NCI-H128 (cell line): ENCODE measurements at regions not wholly inside any gene's neighbourhood (a gene's known extent, or its start where the extent isn't known, plus 50 kb on each side); places are given as distances from the start of the nearest gene placed in this dataset.

Source experiments
- DNase-seq: peaks from one replicate; lab custom pipeline; 2025; ENCODE audit not compliant: unreplicated experiment; lab: John Stamatoyannopoulos, UW

GRCh38 chr12:132395192-132395907, 66.0 kb upstream of the GALNT9 start:
- no peak for DNase-seq

- no peak for DNase-seq
Measured at GRCh38 chr12:132393991-132394949, 64.9 kb upstream of the GALNT9 start.

- no peak for DNase-seq
Measured at GRCh38 chr12:132393245-132393795, 63.9 kb upstream of the GALNT9 start.

GRCh38 chr12:132392389-132393244, 63.2 kb upstream of the GALNT9 start:
- no peak for DNase-seq

- DNase-seq = no peak
Measured at GRCh38 chr12:132391326-132392041, 62.1 kb upstream of the GALNT9 start.

DNA sequence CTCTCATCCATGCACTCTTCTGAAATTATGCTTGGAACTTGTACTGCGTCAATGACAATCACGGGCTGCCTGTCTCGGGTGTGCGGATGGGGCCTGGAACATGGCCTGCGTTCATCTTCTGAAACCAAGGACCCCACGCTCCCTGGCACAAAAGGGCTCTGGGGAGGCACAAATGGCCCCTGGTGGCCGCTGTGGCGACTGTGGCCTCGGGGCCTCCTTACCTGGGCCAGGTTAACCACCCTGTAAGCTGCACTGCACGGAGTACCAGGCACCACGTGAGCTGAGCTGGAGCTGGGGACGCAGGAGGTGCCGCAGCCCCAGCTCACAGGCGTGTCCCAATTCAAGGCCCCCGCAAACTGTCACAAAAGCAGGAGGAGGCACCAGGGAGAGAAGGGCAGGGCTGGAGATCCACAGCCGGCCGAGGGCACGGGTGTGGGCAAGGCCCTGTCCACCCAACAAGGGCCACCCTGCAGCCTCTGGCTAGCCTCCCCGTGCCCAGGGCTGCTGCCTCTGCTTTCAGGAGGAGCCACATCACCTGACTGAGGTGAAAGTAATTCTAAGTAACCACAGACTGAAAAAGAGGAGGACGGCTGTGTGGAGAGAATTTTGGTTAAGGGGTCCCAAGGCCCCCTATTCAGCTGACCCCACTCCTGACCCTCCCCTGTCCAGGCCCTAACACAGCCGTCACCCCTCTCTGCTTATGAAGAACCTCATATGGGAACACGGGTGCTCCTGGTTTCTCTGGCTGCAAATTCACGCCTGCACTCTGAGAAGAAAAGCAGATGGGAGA, 61.1 kb upstream of the GALNT9 start:
- no peak for DNase-seq

GRCh38 chr12:132389526-132390286, 60.3 kb upstream of the GALNT9 start:
- DNase-seq = no peak

GRCh38 chr12:132389026-132389425, 59.6 kb upstream of the GALNT9 start:
- no peak for DNase-seq

DNA sequence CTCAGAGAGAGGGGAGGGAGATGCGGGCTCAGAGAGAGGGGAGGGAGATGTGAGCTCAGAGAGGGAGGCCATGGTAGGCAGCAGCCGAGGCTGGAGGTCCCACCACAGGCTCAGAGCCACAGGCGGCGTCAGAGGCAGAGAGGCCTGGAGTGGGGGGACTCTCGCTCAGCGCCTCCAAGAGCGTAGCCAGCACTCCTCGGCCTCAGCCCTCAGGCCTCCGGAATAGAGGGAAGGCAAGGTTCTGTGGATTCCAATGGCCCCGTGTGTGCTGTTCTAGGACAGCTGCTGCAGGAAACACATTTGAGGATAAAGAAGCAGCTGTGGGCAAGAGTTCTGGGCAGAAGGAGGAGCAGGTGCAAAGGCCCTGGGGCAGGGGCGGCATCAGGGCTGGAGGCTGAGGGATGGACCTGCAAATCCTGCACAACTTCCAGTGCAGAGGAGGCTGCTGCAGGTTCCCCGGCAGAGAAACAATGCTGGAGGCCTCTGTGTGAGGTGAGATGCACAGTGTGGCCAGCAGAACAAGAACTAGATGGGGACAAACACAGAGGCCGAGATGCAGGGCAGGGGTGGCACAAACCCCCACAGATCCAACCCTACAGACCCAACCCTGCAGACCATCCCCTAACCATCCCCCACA, 59.1 kb upstream of the GALNT9 start:
- no peak for DNase-seq

DNA sequence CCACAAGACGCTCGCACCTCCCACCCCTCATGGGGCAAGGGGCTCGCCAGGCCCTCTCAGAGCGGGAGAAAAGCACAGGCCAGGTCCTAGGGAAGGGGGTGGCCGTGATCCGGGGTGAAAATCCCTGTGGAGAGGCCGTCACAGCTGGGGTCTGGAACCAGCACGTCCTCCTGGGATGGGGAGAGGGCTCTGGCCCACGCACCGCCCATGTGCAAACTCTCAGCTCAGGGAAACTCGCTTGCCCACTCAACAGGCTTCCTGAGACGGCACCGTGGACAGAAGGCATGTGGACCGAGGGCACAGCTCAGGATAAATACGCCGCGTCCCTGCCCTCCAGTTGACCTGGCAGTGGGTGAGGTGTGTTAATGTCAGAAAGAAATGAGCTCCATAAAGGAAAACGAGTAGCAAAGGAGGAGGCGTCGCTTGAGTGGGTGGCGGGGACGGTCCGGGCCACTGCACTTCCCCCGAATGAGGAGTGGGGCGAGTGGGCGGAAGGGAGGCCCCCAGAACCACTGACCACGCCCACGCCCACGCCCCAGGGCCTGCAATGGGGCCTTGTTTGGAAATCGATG, 57.6 kb upstream of the GALNT9 start:
- no peak for DNase-seq

DNA sequence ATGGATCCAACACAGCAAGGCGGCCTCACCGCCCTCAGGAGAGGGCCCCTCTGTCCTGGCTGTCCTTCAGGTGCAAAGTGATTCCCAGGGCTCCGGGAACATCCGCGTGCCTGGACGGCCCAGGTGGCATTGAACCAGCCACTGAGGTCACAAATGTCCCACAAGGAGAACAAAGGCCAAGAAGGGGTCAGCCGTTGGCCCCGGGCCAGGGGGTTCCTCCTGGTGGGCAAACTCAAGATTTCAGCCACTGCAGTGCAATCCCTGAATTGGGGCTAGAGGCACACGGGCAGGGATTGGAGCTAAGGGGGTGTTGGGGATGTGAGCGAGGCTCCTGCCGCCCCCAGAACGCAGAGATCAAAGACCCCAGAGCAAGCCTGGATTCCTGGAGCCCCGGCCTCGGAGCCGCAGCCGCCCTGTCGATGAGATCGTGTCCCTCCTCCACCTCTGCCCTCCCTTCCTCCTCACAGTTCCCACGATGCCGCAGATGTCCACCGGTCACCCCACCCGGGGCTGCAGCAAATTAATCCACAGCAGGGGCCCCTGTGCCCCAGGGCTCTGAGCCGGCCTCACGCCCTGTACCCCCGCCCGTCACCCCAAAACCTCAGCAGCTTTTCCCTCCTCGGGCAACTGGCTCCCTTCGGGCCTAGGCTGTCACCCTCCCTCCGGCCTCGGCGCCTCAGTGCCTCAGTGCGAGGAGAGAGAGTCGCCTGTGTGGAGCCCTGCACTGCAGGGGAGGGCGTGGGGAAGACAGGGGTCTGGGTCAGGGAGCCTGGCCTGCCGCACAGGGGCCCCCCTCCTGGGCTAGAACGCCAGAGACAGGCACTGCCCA, 56.7 kb upstream of the GALNT9 start:
- DNase-seq = no peak

GRCh38 chr12:132384916-132385774, 55.8 kb upstream of the GALNT9 start:
- no peak for DNase-seq

- no peak for DNase-seq
Measured at GRCh38 chr12:132380641-132381040, 51.3 kb upstream of the GALNT9 start.

GRCh38 chr12:132379996-132380395, 50.6 kb upstream of the GALNT9 start:
- no peak for DNase-seq

DNA sequence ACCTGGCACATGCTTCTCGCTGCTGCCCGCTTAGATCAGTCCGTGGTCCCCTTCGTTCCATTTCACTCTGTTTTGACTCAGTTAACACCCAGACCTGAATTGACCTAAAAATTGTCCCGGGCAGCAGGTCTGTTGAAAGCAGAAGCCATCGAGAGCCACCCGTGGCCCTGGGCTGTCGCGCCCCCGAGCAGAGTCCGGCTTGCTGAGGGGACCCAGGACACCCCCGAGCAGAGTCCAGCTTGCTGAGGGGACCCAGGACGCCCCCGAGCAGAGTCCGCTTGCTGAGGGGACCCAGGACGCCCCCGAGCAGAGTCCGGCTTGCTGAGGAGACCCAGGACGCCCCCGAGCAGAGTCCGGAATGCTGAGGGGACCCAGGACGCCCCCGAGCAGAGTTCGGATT, 50.2 kb upstream of the GALNT9 start:
- no peak for DNase-seq
